AG04450 (cell line): ENCODE measurements at regions not wholly inside any gene's neighbourhood (a gene's known extent, or its start where the extent isn't known, plus 50 kb on each side); places are given as distances from the start of the nearest gene placed in this dataset.
"Not testable (repeated sequence)": the region's sequence is repeated elsewhere in the genome, so short reads cannot be mapped to it uniquely, and the experiment has no call there.

ENCODE experiments used
- CTCF ChIA-PET: fragments of 300-600, 350-600 bp; formaldehyde crosslinking; extraction: SDS; loops from one replicate; lab custom pipeline; 2022; ENCODE audit warnings: antibody characterized with exemption, inconsistent platforms; lab: Charles Lee
- POLR2A ChIA-PET: fragments of 350-600 bp; formaldehyde crosslinking; extraction: SDS; loops from one replicate; lab custom pipeline; 2021; ENCODE audit warnings: antibody characterized with exemption, inconsistent platforms; lab: Yijun Ruan, JAX
- DNase-seq: peaks from one replicate; pipeline ENCODE4 v3.0.0-alpha.2; 2011; ENCODE audit warnings: low read depth, low spot score
- H3K27ac ChIP-seq: one replicate; pipeline ENCODE4 v1.5.1; 2012; ENCODE audit warnings: low read depth, low read length, control low read depth
- H3K27me3 ChIP-seq: one replicate; pipeline ENCODE4 v1.6.0; 2012; ENCODE audit warnings: low read length; ENCODE audit not compliant: control insufficient read depth, insufficient read depth
- H3K4me3 ChIP-seq: 2 replicates; pipeline ENCODE4 v1.5.1; 2011; ENCODE audit warnings: mild to moderate bottlenecking, low read depth, low read length, control low read depth
- H3K9me3 ChIP-seq: 2 replicates; pipeline ENCODE4 v1.5.1; 2012; ENCODE audit warnings: low read length; ENCODE audit not compliant: control insufficient read depth, insufficient read depth
- TF ChIP-seq, protein P1 (sequence below): IDR thresholded peaks from 2 replicates; pipeline ENCODE4 v1.5.1; 2011; ENCODE audit warnings: low read depth, low read length, control low read depth, inconsistent platforms

DNA sequence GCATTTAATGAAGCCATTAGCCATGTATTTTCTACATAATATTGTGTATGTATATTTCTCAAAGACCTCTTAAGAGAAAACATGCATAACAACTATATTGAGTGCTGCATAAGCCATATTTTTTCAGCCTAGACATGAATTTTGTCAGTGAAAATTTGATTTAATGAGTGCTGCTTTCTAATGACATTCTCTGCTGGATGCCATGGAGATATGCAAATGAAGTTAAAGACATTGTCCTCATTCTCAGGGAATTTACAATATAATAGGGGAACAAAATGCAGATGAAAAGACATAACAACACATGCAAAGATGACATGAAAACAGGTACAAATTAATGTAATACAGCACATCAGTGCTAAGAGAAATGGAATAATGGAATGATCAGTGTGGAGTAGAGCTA, 118.7 kb downstream of the ATOH1 start:
- no peak for DNase-seq
- TF ChIP-seq, protein P1, sequence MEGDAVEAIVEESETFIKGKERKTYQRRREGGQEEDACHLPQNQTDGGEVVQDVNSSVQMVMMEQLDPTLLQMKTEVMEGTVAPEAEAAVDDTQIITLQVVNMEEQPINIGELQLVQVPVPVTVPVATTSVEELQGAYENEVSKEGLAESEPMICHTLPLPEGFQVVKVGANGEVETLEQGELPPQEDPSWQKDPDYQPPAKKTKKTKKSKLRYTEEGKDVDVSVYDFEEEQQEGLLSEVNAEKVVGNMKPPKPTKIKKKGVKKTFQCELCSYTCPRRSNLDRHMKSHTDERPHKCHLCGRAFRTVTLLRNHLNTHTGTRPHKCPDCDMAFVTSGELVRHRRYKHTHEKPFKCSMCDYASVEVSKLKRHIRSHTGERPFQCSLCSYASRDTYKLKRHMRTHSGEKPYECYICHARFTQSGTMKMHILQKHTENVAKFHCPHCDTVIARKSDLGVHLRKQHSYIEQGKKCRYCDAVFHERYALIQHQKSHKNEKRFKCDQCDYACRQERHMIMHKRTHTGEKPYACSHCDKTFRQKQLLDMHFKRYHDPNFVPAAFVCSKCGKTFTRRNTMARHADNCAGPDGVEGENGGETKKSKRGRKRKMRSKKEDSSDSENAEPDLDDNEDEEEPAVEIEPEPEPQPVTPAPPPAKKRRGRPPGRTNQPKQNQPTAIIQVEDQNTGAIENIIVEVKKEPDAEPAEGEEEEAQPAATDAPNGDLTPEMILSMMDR: no peak
- ChIA-PET POLR2A (no interaction called here), CTCF (no interaction called here)
- no peak overlapping the region for H3K27ac ChIP-seq
- no peaks in the 10 kb centered on the region for H3K9me3 ChIP-seq
- H3K27me3 ChIP-seq: no peaks in the 10 kb centered on the region
- H3K4me3 ChIP-seq: no peak overlapping the region

DNA sequence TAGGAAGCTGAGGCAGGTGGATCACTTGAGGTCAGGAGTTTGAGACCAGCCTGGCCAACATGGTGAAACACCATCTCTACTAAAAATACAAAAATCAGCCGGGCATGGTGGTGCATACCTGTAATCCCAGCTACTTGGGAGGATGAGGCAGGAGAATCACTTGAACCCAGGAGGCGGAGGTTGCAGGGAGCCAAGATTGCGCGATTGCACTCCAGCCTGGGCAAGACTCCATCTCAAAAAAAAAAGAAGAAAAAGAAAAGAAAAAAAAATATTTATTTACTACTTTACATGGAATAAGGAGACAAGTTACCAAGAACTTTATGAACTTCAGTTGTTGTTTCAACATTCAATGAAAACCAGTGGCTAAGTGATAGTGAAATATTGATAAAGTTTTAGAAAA, 121.7 kb downstream of the ATOH1 start:
- H3K27me3 ChIP-seq, POLR2A ChIA-PET, H3K27ac ChIP-seq, H3K4me3 ChIP-seq, CTCF ChIA-PET, DNase-seq, H3K9me3 ChIP-seq: not testable (repeated sequence)

DNA sequence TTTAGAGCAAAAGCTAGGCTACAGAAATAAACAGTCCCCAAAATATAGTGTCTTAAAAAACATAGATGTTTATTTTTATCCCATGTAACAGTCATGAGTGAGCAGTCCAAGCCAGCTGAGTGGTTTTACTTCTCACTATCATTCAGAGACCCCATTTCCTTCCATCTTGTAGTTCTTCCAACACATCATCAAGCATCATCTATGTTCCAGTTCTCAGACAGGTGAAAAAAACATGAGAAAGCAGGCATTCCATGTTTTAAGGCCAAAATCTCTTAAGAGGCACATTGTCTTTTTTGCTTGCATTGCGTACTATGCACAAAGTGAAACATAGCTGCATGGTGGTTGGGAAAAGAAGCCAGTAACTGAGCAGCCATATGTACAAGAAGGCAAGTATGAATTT, 128.6 kb downstream of the ATOH1 start:
- no peak for DNase-seq
- Histone ChIP-seq H3K27me3 (no peaks in the 10 kb centered on the region), H3K27ac (no peak overlapping the region), H3K4me3 (no peak overlapping the region), H3K9me3 (no peaks in the 10 kb centered on the region)
- TF ChIP-seq, protein P1: no peak
- ChIA-PET POLR2A (no interaction called here), CTCF (no interaction called here)

DNA sequence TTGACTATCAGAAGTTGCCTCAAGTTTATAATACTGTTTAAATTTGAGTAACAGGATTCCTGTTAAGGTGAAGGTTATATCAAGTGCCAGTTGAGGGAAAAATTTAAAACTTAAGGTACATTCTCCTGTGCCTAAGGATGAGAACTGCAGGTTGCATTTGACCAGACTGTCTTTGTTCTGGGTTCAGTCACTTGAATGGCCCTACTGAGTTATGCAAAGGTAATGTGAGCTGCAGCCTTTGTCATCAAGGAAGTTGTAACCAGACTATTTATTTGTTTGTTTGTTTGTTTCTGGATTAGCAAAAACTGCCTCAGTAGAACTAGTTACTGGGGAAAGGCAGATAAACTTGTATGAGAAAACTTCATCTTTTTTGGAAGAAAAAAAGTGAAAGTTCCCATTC, 131.9 kb downstream of the ATOH1 start:
- no peaks in the 10 kb centered on the region for H3K9me3 ChIP-seq
- no peak overlapping the region for H3K27ac ChIP-seq
- no peaks in the 10 kb centered on the region for H3K27me3 ChIP-seq
- TF ChIP-seq, protein P1: no peak
- CTCF ChIA-PET: no interaction called here
- DNase-seq: no peak
- POLR2A ChIA-PET: no interaction called here
- H3K4me3 ChIP-seq: no peak overlapping the region

DNA sequence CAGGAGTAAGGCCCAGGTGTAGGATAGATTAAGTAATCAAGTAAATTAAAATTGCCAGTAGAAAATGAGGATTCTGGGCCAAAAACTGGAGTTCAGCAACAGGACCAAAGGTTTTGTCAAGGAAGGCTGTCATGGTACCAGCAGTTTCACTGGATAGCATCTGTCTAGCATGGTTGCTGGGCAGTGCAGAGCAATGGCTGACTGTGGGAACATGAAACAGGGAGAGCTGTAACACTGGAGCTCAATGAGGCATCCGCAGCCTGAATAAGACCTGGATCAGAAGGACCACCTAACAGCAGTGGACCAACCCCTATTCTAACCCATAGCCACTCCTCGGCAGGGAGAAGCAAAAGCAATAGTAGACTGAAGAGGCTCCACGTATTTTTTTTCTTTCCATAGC, 132.4 kb downstream of the ATOH1 start:
- no peak for DNase-seq
- POLR2A ChIA-PET: no interaction called here

More for the DNA sequence above, 132.4 kb downstream of the ATOH1 start:
- no peaks in the 10 kb centered on the region for H3K9me3 ChIP-seq
- TF ChIP-seq, protein P1: no peak
- H3K27me3 ChIP-seq: no peaks in the 10 kb centered on the region
- CTCF ChIA-PET: no interaction called here
- H3K27ac ChIP-seq: no peak overlapping the region
- H3K4me3 ChIP-seq: no peak overlapping the region
